ENCODE measurements at regions not wholly inside any gene's neighbourhood (a gene's known extent, or its start where the extent isn't known, plus 50 kb on each side); places are given as distances from the start of the nearest gene placed in this dataset.

DNA sequence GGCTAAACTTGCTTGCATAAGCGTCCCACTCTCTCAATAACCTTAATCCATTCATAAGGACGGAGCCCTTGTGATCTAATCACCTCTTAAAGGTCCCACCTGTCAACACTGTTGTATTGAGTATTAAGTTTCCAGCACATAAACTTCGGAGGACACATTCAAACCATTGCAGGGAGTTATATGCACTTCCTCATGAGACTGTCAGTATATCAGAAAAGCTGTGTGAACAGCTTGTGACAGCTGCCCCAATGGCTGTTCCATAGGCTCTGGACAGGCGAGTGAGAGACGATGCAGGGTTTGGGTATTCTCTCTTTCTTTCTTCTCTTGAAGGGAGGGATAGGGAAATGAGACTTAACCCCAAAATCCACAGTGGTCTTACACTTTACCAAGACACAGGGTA is 64.2 kb upstream of the RPL34 start:
- no TSS peak for BruUV-seq (replicated peaks)
- ATAC-seq: no peak
- Histone ChIP-seq H3K4me2 (ENCODE audit: low read depth, low read length) (no peak overlapping the region), H3K27ac (ENCODE audit: extremely low read length, insufficient read depth, low read length) (no peak overlapping the region), H3K27me3 (ENCODE audit: control insufficient read depth in 1 of 2, insufficient read depth in 2 of 2, low read length in 2 of 2) (no peaks in the 10 kb centered on the region), H3K4me3 (replicated peaks in 1 of 3; ENCODE audit: insufficient read depth in 1 of 3, low read depth in 2 of 3, low read length in 3 of 3) (no peak overlapping the region), H4K20me1 (ENCODE audit: insufficient read depth, low read length) (no peaks in the 10 kb centered on the region), H3K36me3 (replicated peaks in 1 of 2; ENCODE audit: control insufficient read depth in 1 of 2, insufficient read depth in 2 of 2, low read length in 2 of 2) (no peaks in the 10 kb centered on the region), H3K9ac (ENCODE audit: insufficient read depth, low read depth, low read length) (no peak overlapping the region), H3K79me2 (ENCODE audit: insufficient read depth, low read length) (no peaks in the 10 kb centered on the region), H3K9me3 (ENCODE audit: low read length) (no peaks in the 10 kb centered on the region), H2AFZ (ENCODE audit: low read length) (no peak overlapping the region), H3K4me1 (ENCODE audit: insufficient read depth, low read length) (no peaks in the 10 kb centered on the region)
- POLR2A ChIA-PET: no interaction called here
- TF ChIP-seq, protein P1, sequence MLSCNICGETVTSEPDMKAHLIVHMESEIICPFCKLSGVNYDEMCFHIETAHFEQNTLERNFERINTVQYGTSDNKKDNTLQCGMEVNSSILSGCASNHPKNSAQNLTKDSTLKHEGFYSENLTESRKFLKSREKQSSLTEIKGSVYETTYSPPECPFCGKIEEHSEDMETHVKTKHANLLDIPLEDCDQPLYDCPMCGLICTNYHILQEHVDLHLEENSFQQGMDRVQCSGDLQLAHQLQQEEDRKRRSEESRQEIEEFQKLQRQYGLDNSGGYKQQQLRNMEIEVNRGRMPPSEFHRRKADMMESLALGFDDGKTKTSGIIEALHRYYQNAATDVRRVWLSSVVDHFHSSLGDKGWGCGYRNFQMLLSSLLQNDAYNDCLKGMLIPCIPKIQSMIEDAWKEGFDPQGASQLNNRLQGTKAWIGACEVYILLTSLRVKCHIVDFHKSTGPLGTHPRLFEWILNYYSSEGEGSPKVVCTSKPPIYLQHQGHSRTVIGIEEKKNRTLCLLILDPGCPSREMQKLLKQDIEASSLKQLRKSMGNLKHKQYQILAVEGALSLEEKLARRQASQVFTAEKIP (CRISPR knock-in tag; IDR thresholded peaks at IDR 0.05; ENCODE audit: borderline replicate concordance): no peak
- TF ChIP-seq MYC (CRISPR knock-in tag; IDR thresholded peaks at IDR 0.05; ENCODE audit: borderline replicate concordance) (no peak), ZNF138 (CRISPR knock-in tag; IDR thresholded peaks at IDR 0.05; ENCODE audit: low read depth) (no peak), RELA (CRISPR knock-in tag; IDR thresholded peaks at IDR 0.05) (no peak)
- intact Hi-C loops (cut with micrococcal nuclease; ENCODE audit: unreplicated experiment): no loop called here
- CTCF ChIA-PET (ENCODE audit: low intra/inter-chr PET ratio, low total read pairs): no interaction called here
- WGBS (ENCODE audit: low lambda C conversion rate): 3% methylated on average over 5 of the region's 5 CpGs
- no peak for DNase-seq (ENCODE audit: low spot score)
- in situ Hi-C loops (cut with HindIII; ENCODE audit: extremely low pct_ligation_motif_present, low pct_unique_long_range_greater_than_20kb): no loop called here
- FAIRE-seq: no peak

DNA sequence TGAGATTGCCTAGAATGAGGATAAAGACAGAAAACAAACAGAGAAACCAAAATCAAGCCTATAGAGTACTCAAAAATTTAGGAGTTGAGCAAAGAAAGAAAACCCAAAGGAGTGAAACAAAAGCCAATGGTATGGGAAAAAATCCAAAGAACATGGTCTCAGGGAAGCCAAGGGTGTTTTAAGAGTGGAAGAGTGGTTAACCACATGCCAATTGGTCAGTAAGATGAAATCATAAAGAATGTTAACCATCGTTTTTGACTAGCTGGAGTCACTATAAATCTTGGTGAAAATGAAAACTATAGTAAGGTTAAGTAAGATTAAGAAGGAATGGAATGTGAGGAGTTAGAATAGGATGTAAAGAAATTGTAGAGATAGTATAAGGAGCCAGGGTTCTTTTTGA is 64.7 kb upstream of the RPL34 start:
- ChIA-PET POLR2A (no interaction called here), CTCF (ENCODE audit: low intra/inter-chr PET ratio, low total read pairs) (no interaction called here)
- no peak for DNase-seq (ENCODE audit: low spot score)
- WGBS (ENCODE audit: low lambda C conversion rate): 0% methylated on average over 1 of the region's 1 CpG
- H3K79me2 ChIP-seq (ENCODE audit: insufficient read depth, low read length): no peaks in the 10 kb centered on the region
- H3K4me3 ChIP-seq (replicated peaks in 1 of 3; ENCODE audit: insufficient read depth in 1 of 3, low read depth in 2 of 3, low read length in 3 of 3): no peak overlapping the region
- H3K9ac ChIP-seq (ENCODE audit: insufficient read depth, low read depth, low read length): no peak overlapping the region
- in situ Hi-C loops (cut with HindIII; ENCODE audit: extremely low pct_ligation_motif_present, low pct_unique_long_range_greater_than_20kb): no loop called here
- FAIRE-seq: no peak
- H3K27me3 ChIP-seq (ENCODE audit: control insufficient read depth in 1 of 2, insufficient read depth in 2 of 2, low read length in 2 of 2): no peaks in the 10 kb centered on the region
- no peaks in the 10 kb centered on the region for H3K4me1 ChIP-seq (ENCODE audit: insufficient read depth, low read length)
- no peaks in the 10 kb centered on the region for H3K9me3 ChIP-seq (ENCODE audit: low read length)
- H4K20me1 ChIP-seq (ENCODE audit: insufficient read depth, low read length): no peaks in the 10 kb centered on the region
- BruUV-seq (replicated peaks): no TSS peak
- no peak overlapping the region for H3K27ac ChIP-seq (ENCODE audit: extremely low read length, insufficient read depth, low read length)
- no peak for ATAC-seq
- intact Hi-C loops (cut with micrococcal nuclease; ENCODE audit: unreplicated experiment): no loop called here
- H3K4me2 ChIP-seq (ENCODE audit: low read depth, low read length): no peak overlapping the region
- no peaks in the 10 kb centered on the region for H3K36me3 ChIP-seq (replicated peaks in 1 of 2; ENCODE audit: control insufficient read depth in 1 of 2, insufficient read depth in 2 of 2, low read length in 2 of 2)
- no peak overlapping the region for H2AFZ ChIP-seq (ENCODE audit: low read length)
- TF ChIP-seq HMGA1 (CRISPR knock-in tag; conservative IDR thresholded peaks at IDR 0.05) (no peak), ZSCAN25 (CRISPR knock-in tag; IDR thresholded peaks at IDR 0.05) (no peak), TEAD2 (CRISPR knock-in tag; IDR thresholded peaks at IDR 0.05) (no peak), MAZ (IDR thresholded peaks at IDR 0.05; ENCODE audit: borderline replicate concordance, low read depth, low read length) (no peak), MAZ (CRISPR knock-in tag; IDR thresholded peaks at IDR 0.05; ENCODE audit: low read depth) (no peak), FOXP1 (IDR thresholded peaks at IDR 0.05) (no peak), FOXP1 (CRISPR knock-in tag; IDR thresholded peaks at IDR 0.05) (no peak), ZNF850 (CRISPR knock-in tag; conservative IDR thresholded peaks at IDR 0.05) (no peak)
- TF ChIP-seq, protein P2, sequence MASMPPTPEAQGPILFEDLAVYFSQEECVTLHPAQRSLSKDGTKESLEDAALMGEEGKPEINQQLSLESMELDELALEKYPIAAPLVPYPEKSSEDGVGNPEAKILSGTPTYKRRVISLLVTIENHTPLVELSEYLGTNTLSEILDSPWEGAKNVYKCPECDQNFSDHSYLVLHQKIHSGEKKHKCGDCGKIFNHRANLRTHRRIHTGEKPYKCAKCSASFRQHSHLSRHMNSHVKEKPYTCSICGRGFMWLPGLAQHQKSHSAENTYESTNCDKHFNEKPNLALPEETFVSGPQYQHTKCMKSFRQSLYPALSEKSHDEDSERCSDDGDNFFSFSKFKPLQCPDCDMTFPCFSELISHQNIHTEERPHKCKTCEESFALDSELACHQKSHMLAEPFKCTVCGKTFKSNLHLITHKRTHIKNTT (CRISPR knock-in tag; IDR thresholded peaks at IDR 0.05): no peak
- TF ChIP-seq, protein P3, sequence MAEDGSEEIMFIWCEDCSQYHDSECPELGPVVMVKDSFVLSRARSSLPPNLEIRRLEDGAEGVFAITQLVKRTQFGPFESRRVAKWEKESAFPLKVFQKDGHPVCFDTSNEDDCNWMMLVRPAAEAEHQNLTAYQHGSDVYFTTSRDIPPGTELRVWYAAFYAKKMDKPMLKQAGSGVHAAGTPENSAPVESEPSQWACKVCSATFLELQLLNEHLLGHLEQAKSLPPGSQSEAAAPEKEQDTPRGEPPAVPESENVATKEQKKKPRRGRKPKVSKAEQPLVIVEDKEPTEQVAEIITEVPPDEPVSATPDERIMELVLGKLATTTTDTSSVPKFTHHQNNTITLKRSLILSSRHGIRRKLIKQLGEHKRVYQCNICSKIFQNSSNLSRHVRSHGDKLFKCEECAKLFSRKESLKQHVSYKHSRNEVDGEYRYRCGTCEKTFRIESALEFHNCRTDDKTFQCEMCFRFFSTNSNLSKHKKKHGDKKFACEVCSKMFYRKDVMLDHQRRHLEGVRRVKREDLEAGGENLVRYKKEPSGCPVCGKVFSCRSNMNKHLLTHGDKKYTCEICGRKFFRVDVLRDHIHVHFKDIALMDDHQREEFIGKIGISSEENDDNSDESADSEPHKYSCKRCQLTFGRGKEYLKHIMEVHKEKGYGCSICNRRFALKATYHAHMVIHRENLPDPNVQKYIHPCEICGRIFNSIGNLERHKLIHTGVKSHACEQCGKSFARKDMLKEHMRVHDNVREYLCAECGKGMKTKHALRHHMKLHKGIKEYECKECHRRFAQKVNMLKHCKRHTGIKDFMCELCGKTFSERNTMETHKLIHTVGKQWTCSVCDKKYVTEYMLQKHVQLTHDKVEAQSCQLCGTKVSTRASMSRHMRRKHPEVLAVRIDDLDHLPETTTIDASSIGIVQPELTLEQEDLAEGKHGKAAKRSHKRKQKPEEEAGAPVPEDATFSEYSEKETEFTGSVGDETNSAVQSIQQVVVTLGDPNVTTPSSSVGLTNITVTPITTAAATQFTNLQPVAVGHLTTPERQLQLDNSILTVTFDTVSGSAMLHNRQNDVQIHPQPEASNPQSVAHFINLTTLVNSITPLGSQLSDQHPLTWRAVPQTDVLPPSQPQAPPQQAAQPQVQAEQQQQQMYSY (CRISPR knock-in tag; IDR thresholded peaks at IDR 0.05): no peak
